ENCODE measurements at regions not wholly inside any gene's neighbourhood (a gene's known extent, or its start where the extent isn't known, plus 50 kb on each side); places are given as distances from the start of the nearest gene placed in this dataset.

DNA sequence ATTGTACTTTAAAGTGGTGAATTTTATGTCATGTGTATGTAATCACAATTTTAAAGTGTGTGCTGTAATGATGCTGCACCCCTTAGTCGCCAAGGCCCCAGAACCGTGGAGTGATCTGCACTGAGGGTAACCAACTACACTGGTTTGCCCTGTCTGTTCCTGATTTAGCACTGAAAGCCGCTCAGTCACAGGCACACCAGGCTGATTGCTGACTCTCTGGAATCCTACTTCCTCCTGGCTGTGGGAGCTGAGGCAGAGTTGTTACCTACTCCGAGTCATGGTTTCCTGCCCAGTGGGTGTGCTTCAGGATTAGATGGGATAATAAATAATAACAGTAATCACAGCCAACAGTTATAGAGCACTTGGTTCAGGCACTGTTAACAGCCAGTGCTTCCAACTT, 645.4 kb downstream of the BCOR start:
- DNase-seq = no peak

- no peak for DNase-seq
Measured at GRCh38 chrX:39453889-39454621, 643.7 kb downstream of the BCOR start.

- DNase-seq = no peak
Measured at GRCh38 chrX:39456894-39457604, 640.7 kb downstream of the BCOR start.

- DNase-seq = no peak
Measured at GRCh38 chrX:39458779-39459178, 639.0 kb downstream of the BCOR start.

GRCh38 chrX:39459204-39459603, 638.6 kb downstream of the BCOR start:
- no peak for DNase-seq

- no peak for DNase-seq
Measured at GRCh38 chrX:39459952-39460351, 637.8 kb downstream of the BCOR start.

DNA sequence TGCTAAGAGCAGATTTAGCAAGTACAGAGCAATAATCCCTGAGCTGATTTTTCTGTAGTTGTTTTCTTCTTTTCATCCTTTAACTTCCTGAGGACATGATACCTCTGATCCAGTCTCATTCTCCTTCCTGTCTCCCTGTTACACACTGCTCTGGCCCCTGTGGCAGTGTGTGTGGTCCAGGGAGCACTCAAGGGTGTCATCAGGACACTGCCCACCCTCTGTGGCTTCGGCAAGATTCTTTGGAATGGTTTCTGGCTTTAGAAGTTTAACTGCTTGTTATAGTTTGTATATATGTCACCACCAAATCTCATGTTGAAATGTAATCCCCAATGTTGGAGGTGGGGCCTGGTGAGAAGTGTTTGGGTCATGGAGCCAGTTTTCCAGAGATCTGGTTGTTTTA, 637.3 kb downstream of the BCOR start:
- DNase-seq = no peak

GRCh38 chrX:39462835-39463234, 634.9 kb downstream of the BCOR start:
- DNase-seq = no peak

GRCh38 chrX:39464253-39464652, 633.5 kb downstream of the BCOR start:
- DNase-seq = no peak

- DNase-seq = no peak
Measured at GRCh38 chrX:39465467-39465866, 632.3 kb downstream of the BCOR start.

DNA sequence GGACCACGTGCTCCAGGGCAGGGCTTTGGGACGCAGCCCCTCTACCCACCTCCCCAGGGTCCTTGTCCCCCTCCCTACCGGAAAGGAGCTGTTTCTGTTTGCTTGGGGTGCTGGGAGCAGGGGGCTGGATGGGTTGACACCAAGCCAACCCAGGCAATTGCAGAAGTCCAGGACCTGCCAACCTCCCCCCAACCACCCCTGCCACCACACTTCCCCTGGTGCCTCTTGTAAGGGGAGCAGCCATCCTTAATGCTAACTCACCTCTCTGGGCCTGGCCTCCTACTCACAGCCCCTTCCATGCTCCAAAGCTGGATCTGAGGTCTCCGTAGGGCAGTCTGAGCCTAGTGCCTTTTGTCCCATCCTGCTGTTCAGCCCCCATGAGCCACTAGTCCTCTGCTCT, 631.9 kb downstream of the BCOR start:
- no peak for DNase-seq

- DNase-seq = no peak
Measured at GRCh38 chrX:39469126-39469525, 628.6 kb downstream of the BCOR start.

GRCh38 chrX:39470588-39471407, 627.0 kb downstream of the BCOR start:
- DNase-seq = no peak

DNA sequence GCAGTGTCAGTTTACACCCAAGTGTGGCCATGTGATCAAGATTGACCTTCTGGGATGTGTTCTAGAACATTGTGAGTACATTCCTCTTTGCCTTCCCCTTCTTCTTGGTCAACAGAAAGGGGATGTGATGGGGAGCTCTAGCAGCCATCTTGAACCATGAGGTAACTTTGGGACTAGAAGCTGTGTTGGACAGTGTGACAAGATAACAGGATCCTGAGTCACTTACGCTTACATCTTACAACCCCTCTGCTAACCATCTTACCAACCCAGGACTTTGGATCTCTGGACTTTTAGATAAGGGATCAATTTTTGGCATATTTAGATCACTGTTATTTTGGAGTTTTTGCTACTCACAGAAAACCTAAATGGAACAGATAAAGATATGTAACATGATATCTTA, 625.6 kb downstream of the BCOR start:
- no peak for DNase-seq

DNA sequence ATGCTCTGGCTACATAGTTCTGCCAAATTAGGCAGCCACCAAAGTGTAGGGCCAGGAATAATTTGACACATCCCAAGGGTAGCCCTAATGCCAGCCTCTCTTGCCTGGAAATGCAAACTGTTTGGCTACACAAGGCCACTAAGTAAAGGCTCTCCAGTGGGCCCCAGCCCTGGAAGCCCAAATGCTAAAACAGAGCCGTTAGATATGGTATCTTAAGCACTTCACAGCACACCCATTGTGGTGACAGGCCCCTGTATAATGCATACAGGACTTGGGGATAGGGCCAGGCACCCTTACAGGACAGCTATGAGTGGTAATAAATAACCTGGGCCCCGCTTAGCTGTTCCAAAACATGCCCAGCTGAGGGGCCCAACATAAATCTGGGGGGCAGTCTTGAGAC, 623.9 kb downstream of the BCOR start:
- DNase-seq = no peak

DNA sequence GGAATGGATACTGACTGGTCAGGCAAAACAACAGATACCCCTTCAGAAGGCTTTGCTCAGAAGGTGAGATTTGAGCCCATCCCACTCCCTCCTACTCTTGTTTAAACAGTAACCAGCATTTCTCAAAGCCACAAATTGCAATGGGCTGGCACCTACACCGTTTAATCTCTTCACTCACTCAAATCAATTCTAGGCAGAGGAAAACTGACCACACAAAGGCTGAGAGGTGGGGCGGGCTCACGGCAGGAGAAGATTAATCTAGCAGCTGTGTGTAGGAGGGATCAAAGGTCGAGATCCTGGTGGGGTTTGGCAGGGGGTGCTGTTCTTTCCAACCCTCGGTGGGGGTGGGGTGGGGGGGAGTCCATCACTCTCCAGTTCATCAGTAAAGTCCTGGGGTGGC, 622.4 kb downstream of the BCOR start:
- no peak for DNase-seq

GRCh38 chrX:39476604-39477021, 621.1 kb downstream of the BCOR start:
- DNase-seq = no peak

DNA sequence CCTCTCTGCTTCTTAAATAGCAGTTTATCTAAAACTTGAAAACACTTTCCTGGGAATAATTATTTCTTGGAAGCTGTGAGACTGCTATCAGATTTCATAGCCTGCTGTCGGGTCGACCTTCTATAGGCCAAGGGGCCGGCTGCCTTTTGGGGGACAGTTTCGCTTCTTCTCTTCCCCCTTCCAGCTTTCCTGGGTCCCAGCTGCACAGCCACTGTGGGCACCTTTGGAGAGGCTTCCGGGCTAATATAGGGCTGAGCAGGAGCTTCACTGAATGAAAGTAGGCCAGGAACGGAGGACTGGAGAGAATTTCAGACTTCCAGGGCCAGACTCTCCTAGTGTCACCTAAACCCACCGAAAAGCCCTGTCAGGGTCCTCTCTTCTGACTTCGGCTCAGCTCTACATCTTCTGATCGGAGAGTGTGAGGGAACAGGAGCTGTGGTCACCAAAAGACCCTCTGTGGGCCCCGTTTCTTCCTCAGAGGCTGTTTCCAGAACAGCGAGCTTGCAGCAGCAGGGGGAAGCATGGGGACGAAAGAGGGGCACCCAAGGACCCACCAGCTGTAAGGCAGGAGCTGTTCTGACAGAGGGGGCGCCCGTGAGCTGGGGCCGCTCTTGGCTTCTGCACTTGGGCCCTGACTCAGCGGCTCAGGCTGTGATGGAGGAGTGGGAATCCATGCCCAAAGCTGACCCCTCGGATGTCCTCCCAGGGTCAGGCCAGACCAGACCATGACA, 620.6 kb downstream of the BCOR start:
- peak; percentile 14 for DNase-seq

DNA sequence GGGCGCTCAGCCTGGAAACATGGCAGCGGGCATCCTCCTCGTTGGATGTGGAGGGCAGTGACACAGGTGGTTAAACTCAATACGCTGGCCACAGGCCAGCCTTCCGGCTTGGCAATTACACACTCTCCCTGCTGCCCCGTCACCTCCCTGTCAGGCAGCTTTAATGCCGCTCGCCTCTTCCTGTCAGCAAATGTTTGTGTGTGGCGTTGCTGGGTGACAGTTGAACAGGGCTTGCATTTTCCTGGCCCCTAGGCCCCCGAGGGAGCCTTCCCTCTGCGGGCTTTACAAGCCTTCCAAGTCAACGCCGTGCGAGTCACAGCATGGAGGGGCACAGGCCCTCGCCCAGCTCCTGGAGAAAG, 620.0 kb downstream of the BCOR start:
- DNase-seq = no peak

- DNase-seq = no peak
Measured at GRCh38 chrX:39479856-39480255, 617.9 kb downstream of the BCOR start.

DNA sequence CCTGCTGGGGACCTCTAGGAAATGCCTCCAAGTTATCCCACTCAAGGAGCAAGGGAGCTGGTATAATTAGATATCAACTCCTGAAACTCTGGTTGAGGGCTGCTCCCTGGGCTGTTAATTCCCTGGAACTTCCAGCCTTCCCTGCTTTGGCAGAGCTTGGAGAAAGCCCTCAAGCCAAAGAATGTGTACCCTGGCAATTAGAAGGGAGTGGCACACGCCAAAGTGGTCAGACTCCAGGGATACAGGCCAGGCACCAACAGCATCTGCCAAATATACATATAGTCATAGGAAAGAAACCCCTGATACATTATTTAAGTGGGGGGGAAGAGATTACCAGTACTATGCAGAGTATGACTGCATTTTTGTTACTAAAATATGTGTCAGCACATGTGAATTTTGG, 616.8 kb downstream of the BCOR start:
- DNase-seq = no peak

- no peak for DNase-seq
Measured at GRCh38 chrX:39481621-39482020, 616.1 kb downstream of the BCOR start.
